AG09309 (cell line): ENCODE measurements at regions not wholly inside any gene's neighbourhood (a gene's known extent, or its start where the extent isn't known, plus 50 kb on each side); places are given as distances from the start of the nearest gene placed in this dataset.

Experiments used
- DNase-seq: peaks from one replicate; pipeline ENCODE4 v3.0.0-alpha.2; 2010; ENCODE audit warnings: low read depth
- H3K4me3 ChIP-seq: 2 replicates; pipeline ENCODE4 v1.5.1; 2011; ENCODE audit warnings: mild to moderate bottlenecking, low read depth, low read length, moderate library complexity; ENCODE audit not compliant: control insufficient read depth
- CTCF ChIP-seq: IDR thresholded peaks from 2 replicates; pipeline ENCODE4 v1.5.1; 2011; ENCODE audit warnings: mild to moderate bottlenecking, low read depth, low read length, inconsistent platforms; ENCODE audit not compliant: insufficient read depth, control insufficient read depth; ENCODE audit errors: missing control alignments

- no peak for DNase-seq
- no peak for TF ChIP-seq CTCF
- no peak overlapping the region for H3K4me3 ChIP-seq
Measured at GRCh38 chr6:156279261-156279969, 497.8 kb upstream of the ARID1B start.

- H3K4me3 ChIP-seq, result no peak overlapping the region
- no peak for TF ChIP-seq CTCF
- no peak for DNase-seq
Measured at GRCh38 chr6:156273065-156273711, 504.0 kb upstream of the ARID1B start.

- no peak for TF ChIP-seq CTCF
- no peak for DNase-seq
- no peak overlapping the region for H3K4me3 ChIP-seq
Measured at GRCh38 chr6:156269751-156270369, 507.3 kb upstream of the ARID1B start.

- no peak for DNase-seq
- no peak overlapping the region for H3K4me3 ChIP-seq
- TF ChIP-seq CTCF, result no peak
Measured at GRCh38 chr6:156268849-156269248, 508.3 kb upstream of the ARID1B start.

- TF ChIP-seq CTCF, result no peak
- no peak for DNase-seq
Measured at GRCh38 chr6:156262014-156262413, 515.2 kb upstream of the ARID1B start.

GRCh38 chr6:156260815-156261214, 516.4 kb upstream of the ARID1B start:
- no peak overlapping the region for H3K4me3 ChIP-seq
- DNase-seq, result no peak
- TF ChIP-seq CTCF, result no peak

More at GRCh38 chr6:156262014-156262413, 515.2 kb upstream of the ARID1B start:
- H3K4me3 ChIP-seq, result no peak overlapping the region
